ENCODE measurements at regions not wholly inside any gene's neighbourhood (a gene's known extent, or its start where the extent isn't known, plus 50 kb on each side); places are given as distances from the start of the nearest gene placed in this dataset.

GRCh38 chr7:131097662-131098376 is 229.9 kb upstream of the MKLN1 start:
- TF ChIP-seq POLR2A (IDR thresholded peaks at IDR 0.05; ENCODE audit: low read depth, low read length) = no peak
- no peak for TF ChIP-seq TAF1 (IDR thresholded peaks at IDR 0.05; ENCODE audit: borderline replicate concordance, low read depth, low read length)

Data from GM12892 (cell line).